NB4 (cell line): ENCODE measurements at regions not wholly inside any gene's neighbourhood (a gene's known extent, or its start where the extent isn't known, plus 50 kb on each side); places are given as distances from the start of the nearest gene placed in this dataset.

Experiments used
- MYC ChIP-seq: IDR thresholded peaks from 2 replicates; pipeline ENCODE4 v1.6.1; 2011; ENCODE audit warnings: low read depth, low read length
- POLR2A ChIP-seq: IDR thresholded peaks from 2 replicates; pipeline ENCODE4 v1.6.1; 2011; ENCODE audit warnings: mild to moderate bottlenecking; ENCODE audit not compliant: insufficient read length; ENCODE audit errors: extremely low read depth
- TF ChIP-seq, protein P1 (sequence below): IDR thresholded peaks from one replicate; pipeline ENCODE4 v1.5.1; 2012; ENCODE audit warnings: low read depth, low read length
- TF ChIP-seq, protein P2 (sequence below): IDR thresholded peaks from 2 replicates; pipeline ENCODE4 v1.6.1; 2011; ENCODE audit warnings: low read depth, low read length

DNA sequence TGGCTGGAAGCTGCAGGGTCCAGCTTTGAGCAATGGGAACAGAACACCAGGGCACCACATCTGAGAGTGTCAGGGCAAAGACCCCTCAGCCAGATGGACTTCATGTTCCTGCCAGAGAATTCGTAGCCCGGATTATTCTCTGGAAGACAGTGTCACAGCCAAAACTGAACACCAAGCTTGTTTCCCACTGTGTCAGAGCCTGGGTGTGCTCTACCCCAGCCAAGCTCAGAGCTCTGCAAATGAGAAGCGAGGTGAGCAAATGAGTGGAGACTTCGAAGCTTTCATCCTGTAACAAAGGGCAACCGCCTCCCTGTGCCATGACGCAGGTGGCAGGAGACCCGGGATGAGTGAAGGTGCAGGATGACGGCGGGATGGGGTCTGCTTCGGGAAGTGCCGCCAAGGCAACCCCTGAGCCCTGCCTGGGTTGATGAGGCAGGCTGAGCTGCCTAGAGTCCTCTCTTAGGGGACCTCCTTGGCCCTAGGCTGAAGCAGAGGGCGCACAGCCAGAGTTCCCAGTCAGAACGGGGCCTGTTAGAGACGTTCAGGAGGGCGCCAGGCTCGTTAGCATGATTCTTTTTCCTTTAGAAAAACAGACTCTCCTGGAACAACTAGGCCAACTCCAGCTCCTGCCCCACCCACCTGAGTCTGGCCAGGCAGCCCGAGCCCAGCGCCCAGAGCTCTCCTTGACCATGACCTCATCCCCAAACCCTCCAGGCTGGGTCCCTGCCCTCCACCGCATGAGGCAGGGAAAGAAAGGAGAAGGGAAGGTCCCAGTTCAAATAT lies 187.7 kb downstream of the SOD2 start:
- TF ChIP-seq POLR2A (no peak), MYC (no peak)
- TF ChIP-seq, protein P1, sequence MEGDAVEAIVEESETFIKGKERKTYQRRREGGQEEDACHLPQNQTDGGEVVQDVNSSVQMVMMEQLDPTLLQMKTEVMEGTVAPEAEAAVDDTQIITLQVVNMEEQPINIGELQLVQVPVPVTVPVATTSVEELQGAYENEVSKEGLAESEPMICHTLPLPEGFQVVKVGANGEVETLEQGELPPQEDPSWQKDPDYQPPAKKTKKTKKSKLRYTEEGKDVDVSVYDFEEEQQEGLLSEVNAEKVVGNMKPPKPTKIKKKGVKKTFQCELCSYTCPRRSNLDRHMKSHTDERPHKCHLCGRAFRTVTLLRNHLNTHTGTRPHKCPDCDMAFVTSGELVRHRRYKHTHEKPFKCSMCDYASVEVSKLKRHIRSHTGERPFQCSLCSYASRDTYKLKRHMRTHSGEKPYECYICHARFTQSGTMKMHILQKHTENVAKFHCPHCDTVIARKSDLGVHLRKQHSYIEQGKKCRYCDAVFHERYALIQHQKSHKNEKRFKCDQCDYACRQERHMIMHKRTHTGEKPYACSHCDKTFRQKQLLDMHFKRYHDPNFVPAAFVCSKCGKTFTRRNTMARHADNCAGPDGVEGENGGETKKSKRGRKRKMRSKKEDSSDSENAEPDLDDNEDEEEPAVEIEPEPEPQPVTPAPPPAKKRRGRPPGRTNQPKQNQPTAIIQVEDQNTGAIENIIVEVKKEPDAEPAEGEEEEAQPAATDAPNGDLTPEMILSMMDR: no peak
- TF ChIP-seq, protein P2, sequence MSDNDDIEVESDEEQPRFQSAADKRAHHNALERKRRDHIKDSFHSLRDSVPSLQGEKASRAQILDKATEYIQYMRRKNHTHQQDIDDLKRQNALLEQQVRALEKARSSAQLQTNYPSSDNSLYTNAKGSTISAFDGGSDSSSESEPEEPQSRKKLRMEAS: no peak
